ENCODE measurements at regions not wholly inside any gene's neighbourhood (a gene's known extent, or its start where the extent isn't known, plus 50 kb on each side); places are given as distances from the start of the nearest gene placed in this dataset.

GRCh38 chr2:166614029-166614428, 120.0 kb upstream of the SCN7A start:
- Histone ChIP-seq H3K27me3 (ENCODE audit: control insufficient read depth, insufficient read depth, low read length) (no peaks in the 10 kb centered on the region), H3K9me3 (ENCODE audit: control insufficient read depth, insufficient read depth, low read length) (peaks cover 3% of the 10 kb centered on the region; the same call in 1 of the 2 replicates), H3K4me3 (ENCODE audit: low read depth, low read length) (no peak overlapping the region), H3K27ac (ENCODE audit: low read depth, low read length) (no peak overlapping the region)
- no peak for DNase-seq (ENCODE audit: low read depth, low spot score)
- ChIA-PET POLR2A (no interaction called here), CTCF (no interaction called here)
- TF ChIP-seq CTCF (IDR thresholded peaks at IDR 0.05; ENCODE audit: low read depth, low read length): no peak

- DNase-seq (ENCODE audit: low read depth, low spot score): no peak
- POLR2A ChIA-PET: no interaction called here
- CTCF ChIA-PET: interaction anchor here (0.7 kb wide), 1 partner anchor 691 kb away, joined by 5 read pairs; no protein-coding TSS in a partner anchor
- no peak overlapping the region for H3K27ac ChIP-seq (ENCODE audit: low read depth, low read length)
- H3K9me3 ChIP-seq (ENCODE audit: control insufficient read depth, insufficient read depth, low read length): peaks cover 3% of the 10 kb centered on the region; the same call in 1 of the 2 replicates
- H3K27me3 ChIP-seq (ENCODE audit: control insufficient read depth, insufficient read depth, low read length): no peaks in the 10 kb centered on the region
- H3K4me3 ChIP-seq (ENCODE audit: low read depth, low read length): no peak overlapping the region
- no peak for TF ChIP-seq CTCF (IDR thresholded peaks at IDR 0.05; ENCODE audit: low read depth, low read length)
These were observed 119.2 kb upstream of the SCN7A start for GRCh38 chr2:166613226-166613625.

- DNase-seq (ENCODE audit: low read depth, low spot score): no peak
- Histone ChIP-seq H3K4me3 (ENCODE audit: low read depth, low read length) (no peak overlapping the region), H3K27me3 (ENCODE audit: control insufficient read depth, insufficient read depth, low read length) (no peaks in the 10 kb centered on the region), H3K9me3 (ENCODE audit: control insufficient read depth, insufficient read depth, low read length) (peaks cover 3% of the 10 kb centered on the region; the same call in 1 of the 2 replicates), H3K27ac (ENCODE audit: low read depth, low read length) (no peak overlapping the region)
- ChIA-PET POLR2A (no interaction called here), CTCF (no interaction called here)
- no peak for TF ChIP-seq CTCF (IDR thresholded peaks at IDR 0.05; ENCODE audit: low read depth, low read length)
These were observed 118.2 kb upstream of the SCN7A start for GRCh38 chr2:166612214-166612613.

- Histone ChIP-seq H3K27me3 (ENCODE audit: control insufficient read depth, insufficient read depth, low read length) (no peaks in the 10 kb centered on the region), H3K9me3 (ENCODE audit: control insufficient read depth, insufficient read depth, low read length) (peaks cover 3% of the 10 kb centered on the region; the same call in 1 of the 2 replicates), H3K27ac (ENCODE audit: low read depth, low read length) (no peak overlapping the region), H3K4me3 (ENCODE audit: low read depth, low read length) (no peak overlapping the region)
- ChIA-PET POLR2A (no interaction called here), CTCF (interaction anchor here (0.6 to 1.4 kb wide), 2 partner anchors 71 to 85 kb away, joined by 3 to 7 read pairs; no protein-coding TSS in a partner anchor)
- no peak for TF ChIP-seq CTCF (IDR thresholded peaks at IDR 0.05; ENCODE audit: low read depth, low read length)
- no peak for DNase-seq (ENCODE audit: low read depth, low spot score)
These were observed 116.9 kb upstream of the SCN7A start for GRCh38 chr2:166610913-166611305.

GRCh38 chr2:166610180-166610912, 116.3 kb upstream of the SCN7A start:
- DNase-seq (ENCODE audit: low read depth, low spot score): no peak
- CTCF ChIA-PET: interaction anchor here (0.6 to 1.4 kb wide), 2 partner anchors 16 to 71 kb away, joined by 4 to 7 read pairs; no protein-coding TSS in a partner anchor
- Histone ChIP-seq H3K4me3 (ENCODE audit: low read depth, low read length) (peak overlapping the region; percentile 25), H3K27me3 (ENCODE audit: control insufficient read depth, insufficient read depth, low read length) (no peaks in the 10 kb centered on the region), H3K27ac (ENCODE audit: low read depth, low read length) (no peak overlapping the region), H3K9me3 (ENCODE audit: control insufficient read depth, insufficient read depth, low read length) (peaks cover 3% of the 10 kb centered on the region; the same call in 1 of the 2 replicates)
- TF ChIP-seq CTCF (IDR thresholded peaks at IDR 0.05; ENCODE audit: low read depth, low read length): 0 out of 2 replicates have a peak, but pooled peaks have one; percentile 9
- POLR2A ChIA-PET: interaction anchor here (0.7 kb wide), 1 partner anchor 17 kb away, joined by 3 read pairs; no protein-coding TSS in a partner anchor

All from AG04450 (cell line).